Osteoblast (primary cell): ENCODE measurements at regions not wholly inside any gene's neighbourhood (a gene's known extent, or its start where the extent isn't known, plus 50 kb on each side); places are given as distances from the start of the nearest gene placed in this dataset.

Source experiments
- DNase-seq: peaks from one replicate; pipeline ENCODE4 v3.0.0; 2011; ENCODE audit warnings: low spot score, mixed read lengths; ENCODE audit not compliant: insufficient read length; ENCODE audit errors: missing footprints
- H2AFZ ChIP-seq: 2 replicates; pipeline ENCODE4 v1.6.0; 2011; ENCODE audit warnings: mild to moderate bottlenecking, low read length
- H3K27ac ChIP-seq: 2 replicates; pipeline ENCODE4 v1.5.1; 2011; ENCODE audit warnings: mild to moderate bottlenecking, low read depth, low read length, moderate library complexity
- H3K27me3 ChIP-seq: 2 replicates; pipeline ENCODE4 v1.6.0; 2012; ENCODE audit warnings: mild to moderate bottlenecking, control low read depth, inconsistent platforms, low read length, moderate library complexity; ENCODE audit not compliant: insufficient read depth
- H3K36me3 ChIP-seq: 2 replicates; pipeline ENCODE4 v1.5.1; 2011; ENCODE audit warnings: mild to moderate bottlenecking, low read length, control low read depth, moderate library complexity; ENCODE audit not compliant: insufficient read depth
- H3K4me1 ChIP-seq: 2 replicates; pipeline ENCODE4 v1.5.1; 2011; ENCODE audit warnings: mild to moderate bottlenecking, low read length, control low read depth, moderate library complexity; ENCODE audit not compliant: insufficient read depth
- H3K4me2 ChIP-seq: 2 replicates; pipeline ENCODE4 v1.6.0; 2011; ENCODE audit warnings: mild to moderate bottlenecking, low read length; ENCODE audit not compliant: insufficient read depth
- H3K4me3 ChIP-seq: fragments of 200-600 bp; sonication (generic); 3 replicates; pipeline ENCODE4 v1.5.1; 2012; ENCODE audit warnings: mild to moderate bottlenecking, low read length, inconsistent platforms; ENCODE audit not compliant: insufficient read depth
- H3K79me2 ChIP-seq: 2 replicates; pipeline ENCODE4 v1.6.0; 2012; ENCODE audit warnings: mild to moderate bottlenecking, low read length, control low read depth, inconsistent platforms; ENCODE audit not compliant: insufficient read depth
- H3K9me3 ChIP-seq: 2 replicates; pipeline ENCODE4 v1.5.1; 2011; ENCODE audit warnings: low read depth, low read length, control low read depth
- H4K20me1 ChIP-seq: 2 replicates; pipeline ENCODE4 v1.6.0; 2012; ENCODE audit warnings: mild to moderate bottlenecking, low read length, control low read depth; ENCODE audit not compliant: insufficient read depth
- CTCF ChIP-seq: IDR thresholded peaks from 2 replicates; pipeline ENCODE4 v1.5.1; 2011; ENCODE audit warnings: mild to moderate bottlenecking, low read depth, low read length, moderate library complexity; ENCODE audit errors: extremely low read depth

- Histone ChIP-seq H4K20me1 (no peaks in the 10 kb centered on the region), H3K36me3 (no peaks in the 10 kb centered on the region), H3K4me2 (no peak overlapping the region), H2AFZ (no peak overlapping the region), H3K4me3 (no peak overlapping the region), H3K27me3 (no peaks in the 10 kb centered on the region), H3K79me2 (no peaks in the 10 kb centered on the region), H3K9me3 (no peaks in the 10 kb centered on the region), H3K4me1 (no peaks in the 10 kb centered on the region), H3K27ac (no peak overlapping the region)
- TF ChIP-seq CTCF, result no peak
- no peak for DNase-seq
These were observed 94.4 kb downstream of the MIS18A start for GRCh38 chr21:32184485-32184884.

- DNase-seq, result no peak
- Histone ChIP-seq H3K27me3 (no peaks in the 10 kb centered on the region), H3K36me3 (no peaks in the 10 kb centered on the region), H3K4me1 (no peaks in the 10 kb centered on the region), H3K27ac (no peak overlapping the region), H3K4me2 (no peak overlapping the region), H3K4me3 (no peak overlapping the region), H3K9me3 (no peaks in the 10 kb centered on the region), H4K20me1 (no peaks in the 10 kb centered on the region), H2AFZ (no peak overlapping the region), H3K79me2 (no peaks in the 10 kb centered on the region)
- TF ChIP-seq CTCF, result no peak
These were observed 94.8 kb downstream of the MIS18A start for GRCh38 chr21:32184065-32184464.

- Histone ChIP-seq H3K4me2 (no peak overlapping the region), H3K27ac (no peak overlapping the region), H2AFZ (no peak overlapping the region), H3K36me3 (no peaks in the 10 kb centered on the region), H3K79me2 (no peaks in the 10 kb centered on the region), H4K20me1 (no peaks in the 10 kb centered on the region), H3K27me3 (no peaks in the 10 kb centered on the region), H3K4me3 (no peak overlapping the region), H3K4me1 (no peaks in the 10 kb centered on the region), H3K9me3 (no peaks in the 10 kb centered on the region)
- DNase-seq, result no peak
- TF ChIP-seq CTCF, result no peak
These were observed 95.5 kb downstream of the MIS18A start for GRCh38 chr21:32183396-32183795.

- Histone ChIP-seq H3K4me2 (no peak overlapping the region), H3K27me3 (no peaks in the 10 kb centered on the region)
- no peak for DNase-seq
These were observed 96.4 kb downstream of the MIS18A start for GRCh38 chr21:32182449-32182848.

More at GRCh38 chr21:32182449-32182848, 96.4 kb downstream of the MIS18A start:
- Histone ChIP-seq H2AFZ (no peak overlapping the region), H3K27ac (no peak overlapping the region), H3K4me3 (no peak overlapping the region), H4K20me1 (no peaks in the 10 kb centered on the region), H3K4me1 (no peaks in the 10 kb centered on the region), H3K36me3 (no peaks in the 10 kb centered on the region), H3K79me2 (no peaks in the 10 kb centered on the region), H3K9me3 (no peaks in the 10 kb centered on the region)
- TF ChIP-seq CTCF, result no peak
